ENCODE measurements at regions not wholly inside any gene's neighbourhood (a gene's known extent, or its start where the extent isn't known, plus 50 kb on each side); places are given as distances from the start of the nearest gene placed in this dataset.
A peak's percentile ranks its signal among the peaks of the same experiment; 100 is the strongest.

GRCh38 chr21:31566611-31567010 lies 92.9 kb upstream of the SOD1 start:
- no peaks in the 10 kb centered on the region for H3K36me3 ChIP-seq
- H3K27me3 ChIP-seq (ENCODE audit: low read depth): no peaks in the 10 kb centered on the region
- intact Hi-C loops (cut with DNase I): no loop called here
- no peak overlapping the region for H3K4me3 ChIP-seq
- no peaks in the 10 kb centered on the region for H3K4me1 ChIP-seq
- ATAC-seq (no peak), DNase-seq (no peak)
- no peaks in the 10 kb centered on the region for H3K9me3 ChIP-seq
- no peak for TF ChIP-seq CTCF (IDR thresholded peaks at IDR 0.05)
- H3K27ac ChIP-seq: no peak overlapping the region

- Histone ChIP-seq H3K4me3 (no peak overlapping the region), H3K4me1 (no peaks in the 10 kb centered on the region), H3K27me3 (ENCODE audit: low read depth) (peaks cover 3% of the 10 kb centered on the region), H3K36me3 (no peaks in the 10 kb centered on the region), H3K27ac (no peak overlapping the region), H3K9me3 (no peaks in the 10 kb centered on the region)
- no peak for TF ChIP-seq CTCF (IDR thresholded peaks at IDR 0.05)
- DNase-seq (no peak), ATAC-seq (no peak)
- intact Hi-C loops (cut with DNase I): no loop called here
Measured at GRCh38 chr21:31566064-31566463, 93.4 kb upstream of the SOD1 start.

GRCh38 chr21:31564439-31564838 lies 95.1 kb upstream of the SOD1 start:
- H3K9me3 ChIP-seq: no peaks in the 10 kb centered on the region
- no peak overlapping the region for H3K4me3 ChIP-seq
- no peaks in the 10 kb centered on the region for H3K36me3 ChIP-seq
- no peak for TF ChIP-seq CTCF (IDR thresholded peaks at IDR 0.05)
- DNase-seq (no peak), ATAC-seq (no peak)
- H3K27ac ChIP-seq: no peak overlapping the region
- H3K27me3 ChIP-seq (ENCODE audit: low read depth): peaks cover 14% of the 10 kb centered on the region
- peaks cover 4% of the 10 kb centered on the region for H3K4me1 ChIP-seq
- intact Hi-C loops (cut with DNase I): no loop called here

- Histone ChIP-seq H3K36me3 (no peaks in the 10 kb centered on the region), H3K4me1 (peaks cover 16% of the 10 kb centered on the region), H3K9me3 (no peaks in the 10 kb centered on the region), H3K4me3 (no peak overlapping the region), H3K27me3 (ENCODE audit: low read depth) (peaks cover 52% of the 10 kb centered on the region), H3K27ac (no peak overlapping the region)
- TF ChIP-seq CTCF (IDR thresholded peaks at IDR 0.05): no peak
- intact Hi-C loops (cut with DNase I): no loop called here
- no peak for DNase-seq
- ATAC-seq: no peak
Measured at GRCh38 chr21:31560479-31560878, 99.0 kb upstream of the SOD1 start.

GRCh38 chr21:31559368-31560119 lies 99.9 kb upstream of the SOD1 start:
- Histone ChIP-seq H3K4me1 (peaks cover 16% of the 10 kb centered on the region), H3K4me3 (peak overlapping the region; percentile 63), H3K9me3 (no peaks in the 10 kb centered on the region), H3K36me3 (no peaks in the 10 kb centered on the region), H3K27ac (no peak overlapping the region), H3K27me3 (ENCODE audit: low read depth) (peaks cover 54% of the 10 kb centered on the region)
- no peak for TF ChIP-seq CTCF (IDR thresholded peaks at IDR 0.05)
- peak; percentile 83 to 89 for ATAC-seq
- DNase-seq: peak; percentile 80
- intact Hi-C loops (cut with DNase I): no loop called here
